ENCODE measurements at regions not wholly inside any gene's neighbourhood (a gene's known extent, or its start where the extent isn't known, plus 50 kb on each side); places are given as distances from the start of the nearest gene placed in this dataset.

- no peak overlapping the region for H2AFZ ChIP-seq (ENCODE audit: low read depth, low read length)
- no peaks in the 10 kb centered on the region for H3K9me1 ChIP-seq (ENCODE audit: control insufficient read depth, insufficient read depth, low read length)
- TF ChIP-seq HNRNPL (IDR thresholded peaks at IDR 0.05; ENCODE audit: low read depth, low read length) (no peak), MBD1 (CRISPR knock-in tag; IDR thresholded peaks at IDR 0.05) (no peak)
- no peak overlapping the region for H3K9ac ChIP-seq (ENCODE audit: insufficient read depth in 1 of 2, low read depth in 2 of 2, low read length in 2 of 2)
- no peaks in the 10 kb centered on the region for H3K79me2 ChIP-seq (ENCODE audit: control insufficient read depth, insufficient read depth, low read length)
- POLR2A ChIA-PET, result no interaction called here
- CTCF ChIA-PET (ENCODE audit: low intra/inter-chr PET ratio), result no interaction called here
- intact Hi-C loops (cut with micrococcal nuclease) (no loop called here), in situ Hi-C loops (cut with MboI) (no loop called here)
- H3K4me3 ChIP-seq, result no peak overlapping the region
- H3K4me2 ChIP-seq (ENCODE audit: insufficient read depth, low read length), result no peak overlapping the region
- H3K27ac ChIP-seq (ENCODE audit: extremely low read depth, low read depth, low read length), result no peak overlapping the region
- no peaks in the 10 kb centered on the region for H3K36me3 ChIP-seq (ENCODE audit: control insufficient read depth, insufficient read depth, low read length)
- WGBS (ENCODE audit: insufficient coverage, low coverage, missing lambda C conversion rate), result 3% methylated on average over 2 of the region's 2 CpGs
- H4K20me1 ChIP-seq (replicated peaks; ENCODE audit: control insufficient read depth, insufficient read depth, low read length), result no peaks in the 10 kb centered on the region
- ATAC-seq (no peak), DNase-seq (ENCODE audit: extremely low read depth in 1 of 4, low spot score in 3 of 4) (no peak), FAIRE-seq (no peak)
- BruUV-seq (replicated peaks), result no TSS peak
- H3K4me1 ChIP-seq (replicated peaks in 1 of 2; ENCODE audit: control insufficient read depth in 2 of 2, insufficient read depth in 2 of 2, low read length in 2 of 2), result no peaks in the 10 kb centered on the region
- no peaks in the 10 kb centered on the region for H3K27me3 ChIP-seq (ENCODE audit: control insufficient read depth in 2 of 2, insufficient read depth in 2 of 2, low read length in 2 of 2)
- H3K9me3 ChIP-seq (replicated peaks; ENCODE audit: control insufficient read depth, insufficient read depth, low read depth, low read length), result no peaks in the 10 kb centered on the region
Observed at GRCh38 chr2:150264442-150264841, 223.0 kb downstream of the RND3 start.

DNA sequence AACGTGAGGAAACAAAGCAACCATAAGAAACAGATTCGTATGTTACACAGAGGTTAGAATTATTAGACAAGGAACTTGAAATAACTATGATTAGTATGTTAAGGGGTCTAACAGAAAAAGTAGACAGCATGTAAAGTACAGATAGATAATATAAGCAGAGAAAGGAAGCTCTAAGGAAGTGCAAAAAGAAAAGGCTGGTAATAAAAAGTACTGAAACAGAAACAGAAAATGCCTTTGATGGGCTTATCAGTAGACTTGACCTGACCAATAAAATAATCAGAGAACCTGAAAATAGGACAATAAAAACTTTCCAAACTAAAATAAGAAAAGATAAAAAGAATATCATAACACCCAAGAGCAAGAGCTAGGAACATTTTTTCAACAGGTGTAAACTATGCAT is 225.8 kb downstream of the RND3 start:
- Histone ChIP-seq H3K4me2 (ENCODE audit: insufficient read depth, low read length) (no peak overlapping the region), H3K4me3 (no peak overlapping the region), H4K20me1 (replicated peaks; ENCODE audit: control insufficient read depth, insufficient read depth, low read length) (no peaks in the 10 kb centered on the region), H2AFZ (ENCODE audit: low read depth, low read length) (no peak overlapping the region), H3K9me1 (ENCODE audit: control insufficient read depth, insufficient read depth, low read length) (no peaks in the 10 kb centered on the region), H3K27me3 (ENCODE audit: control insufficient read depth in 2 of 2, insufficient read depth in 2 of 2, low read length in 2 of 2) (no peaks in the 10 kb centered on the region), H3K36me3 (ENCODE audit: control insufficient read depth, insufficient read depth, low read length) (no peaks in the 10 kb centered on the region), H3K9me3 (replicated peaks; ENCODE audit: control insufficient read depth, insufficient read depth, low read depth, low read length) (no peaks in the 10 kb centered on the region), H3K79me2 (ENCODE audit: control insufficient read depth, insufficient read depth, low read length) (no peaks in the 10 kb centered on the region), H3K9ac (ENCODE audit: insufficient read depth in 1 of 2, low read depth in 2 of 2, low read length in 2 of 2) (no peak overlapping the region), H3K4me1 (replicated peaks in 1 of 2; ENCODE audit: control insufficient read depth in 2 of 2, insufficient read depth in 2 of 2, low read length in 2 of 2) (no peaks in the 10 kb centered on the region), H3K27ac (ENCODE audit: extremely low read depth, low read depth, low read length) (no peak overlapping the region)
- ChIA-PET POLR2A (no interaction called here), CTCF (ENCODE audit: low intra/inter-chr PET ratio) (no interaction called here)
- intact Hi-C loops (cut with micrococcal nuclease) (no loop called here), in situ Hi-C loops (cut with MboI) (no loop called here)
- DNase-seq (ENCODE audit: extremely low read depth in 1 of 4, low spot score in 3 of 4) (no peak), FAIRE-seq (no peak), ATAC-seq (no peak)
- no TSS peak for BruUV-seq (replicated peaks)
- WGBS (ENCODE audit: insufficient coverage, low coverage, missing lambda C conversion rate), result 0% methylated on average over 2 of the region's 2 CpGs
- TF ChIP-seq, protein P1, sequence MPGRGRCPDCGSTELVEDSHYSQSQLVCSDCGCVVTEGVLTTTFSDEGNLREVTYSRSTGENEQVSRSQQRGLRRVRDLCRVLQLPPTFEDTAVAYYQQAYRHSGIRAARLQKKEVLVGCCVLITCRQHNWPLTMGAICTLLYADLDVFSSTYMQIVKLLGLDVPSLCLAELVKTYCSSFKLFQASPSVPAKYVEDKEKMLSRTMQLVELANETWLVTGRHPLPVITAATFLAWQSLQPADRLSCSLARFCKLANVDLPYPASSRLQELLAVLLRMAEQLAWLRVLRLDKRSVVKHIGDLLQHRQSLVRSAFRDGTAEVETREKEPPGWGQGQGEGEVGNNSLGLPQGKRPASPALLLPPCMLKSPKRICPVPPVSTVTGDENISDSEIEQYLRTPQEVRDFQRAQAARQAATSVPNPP (IDR thresholded peaks at IDR 0.05; ENCODE audit: borderline replicate concordance, insufficient read depth, insufficient read length), result no peak
- TF ChIP-seq STAT6 (CRISPR knock-in tag; IDR thresholded peaks at IDR 0.05) (no peak), HNRNPLL (IDR thresholded peaks at IDR 0.05; ENCODE audit: low read depth, low read length, poor library complexity, severe bottlenecking) (no peak), POLR2A (conservative IDR thresholded peaks at IDR 0.05) (no peak), NFATC3 (IDR thresholded peaks at IDR 0.05) (no peak), JUNB (CRISPR knock-in tag; conservative IDR thresholded peaks at IDR 0.05) (no peak), NCOA2 (IDR thresholded peaks at IDR 0.05; ENCODE audit: partially characterized antibody in 2 of 2) (no peak)
- TF ChIP-seq, protein P2, sequence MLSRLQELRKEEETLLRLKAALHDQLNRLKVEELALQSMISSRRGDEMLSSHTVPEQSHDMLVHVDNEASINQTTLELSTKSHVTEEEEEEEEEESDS (CRISPR knock-in tag; IDR thresholded peaks at IDR 0.05), result no peak

Data from K562 (cell line).